ENCODE measurements at regions not wholly inside any gene's neighbourhood (a gene's known extent, or its start where the extent isn't known, plus 50 kb on each side); places are given as distances from the start of the nearest gene placed in this dataset.

GRCh38 chrY:8764184-8764583 lies 573.1 kb upstream of the TSPY4 start:
- TF ChIP-seq, protein P1, sequence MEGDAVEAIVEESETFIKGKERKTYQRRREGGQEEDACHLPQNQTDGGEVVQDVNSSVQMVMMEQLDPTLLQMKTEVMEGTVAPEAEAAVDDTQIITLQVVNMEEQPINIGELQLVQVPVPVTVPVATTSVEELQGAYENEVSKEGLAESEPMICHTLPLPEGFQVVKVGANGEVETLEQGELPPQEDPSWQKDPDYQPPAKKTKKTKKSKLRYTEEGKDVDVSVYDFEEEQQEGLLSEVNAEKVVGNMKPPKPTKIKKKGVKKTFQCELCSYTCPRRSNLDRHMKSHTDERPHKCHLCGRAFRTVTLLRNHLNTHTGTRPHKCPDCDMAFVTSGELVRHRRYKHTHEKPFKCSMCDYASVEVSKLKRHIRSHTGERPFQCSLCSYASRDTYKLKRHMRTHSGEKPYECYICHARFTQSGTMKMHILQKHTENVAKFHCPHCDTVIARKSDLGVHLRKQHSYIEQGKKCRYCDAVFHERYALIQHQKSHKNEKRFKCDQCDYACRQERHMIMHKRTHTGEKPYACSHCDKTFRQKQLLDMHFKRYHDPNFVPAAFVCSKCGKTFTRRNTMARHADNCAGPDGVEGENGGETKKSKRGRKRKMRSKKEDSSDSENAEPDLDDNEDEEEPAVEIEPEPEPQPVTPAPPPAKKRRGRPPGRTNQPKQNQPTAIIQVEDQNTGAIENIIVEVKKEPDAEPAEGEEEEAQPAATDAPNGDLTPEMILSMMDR (IDR thresholded peaks at IDR 0.05; ENCODE audit: borderline replicate concordance, control extremely low read depth, extremely low read depth, insufficient read depth, missing control alignments): no peak
- DNase-seq (ENCODE audit: low spot score): no peak
- in situ Hi-C loops (cut with MboI; ENCODE audit: low sequenced_read_pairs, unreplicated experiment): no loop called here

DNA sequence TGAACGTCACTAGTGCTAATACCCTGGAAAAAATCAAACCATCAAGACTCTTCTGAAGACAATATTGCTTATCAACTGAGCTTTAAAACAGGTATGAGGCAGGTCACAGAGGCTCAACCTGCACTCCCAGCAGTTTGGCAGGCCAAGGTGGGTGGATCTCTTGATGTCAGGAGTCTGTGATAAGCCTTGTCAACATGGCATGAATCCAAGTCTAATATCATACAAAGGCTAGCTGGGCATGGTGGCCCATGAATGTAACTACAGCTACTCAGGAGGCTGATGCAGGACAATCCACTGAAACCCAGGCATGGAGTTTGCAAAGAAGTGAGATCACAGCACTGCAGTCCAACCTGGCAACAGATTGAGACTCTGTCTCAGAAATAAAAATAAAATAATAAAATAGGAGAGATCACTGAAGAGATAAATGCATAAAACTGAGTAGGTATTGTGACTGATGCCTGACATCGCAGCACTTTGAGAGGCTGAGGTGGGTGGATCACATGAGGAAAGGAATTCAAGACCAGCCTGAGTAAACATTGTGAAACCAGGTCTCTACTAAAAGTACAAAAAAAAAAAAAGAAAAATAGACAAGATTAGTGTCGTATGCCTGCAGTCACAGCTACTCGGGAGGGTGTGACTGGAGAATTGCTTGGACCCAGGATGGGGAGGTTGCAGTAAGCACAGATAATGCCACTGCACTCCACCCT lies 555.9 kb upstream of the TSPY4 start:
- in situ Hi-C loops (cut with MboI; ENCODE audit: low sequenced_read_pairs, unreplicated experiment): no loop called here
- TF ChIP-seq, protein P1 (IDR thresholded peaks at IDR 0.05; ENCODE audit: borderline replicate concordance, control extremely low read depth, extremely low read depth, insufficient read depth, missing control alignments): no peak
- no peak for DNase-seq (ENCODE audit: low spot score)

- TF ChIP-seq, protein P1 (IDR thresholded peaks at IDR 0.05; ENCODE audit: borderline replicate concordance, control extremely low read depth, extremely low read depth, insufficient read depth, missing control alignments): no peak
- no peak for DNase-seq (ENCODE audit: low spot score)
- in situ Hi-C loops (cut with MboI; ENCODE audit: low sequenced_read_pairs, unreplicated experiment): no loop called here
Measured at GRCh38 chrY:8794561-8794960, 542.7 kb upstream of the TSPY4 start.

GRCh38 chrY:8804317-8804716 lies 532.9 kb upstream of the TSPY4 start:
- TF ChIP-seq, protein P1 (IDR thresholded peaks at IDR 0.05; ENCODE audit: borderline replicate concordance, control extremely low read depth, extremely low read depth, insufficient read depth, missing control alignments): no peak
- DNase-seq (ENCODE audit: low spot score): no peak
- in situ Hi-C loops (cut with MboI; ENCODE audit: low sequenced_read_pairs, unreplicated experiment): no loop called here

GRCh38 chrY:8807648-8808408 lies 529.4 kb upstream of the TSPY4 start:
- in situ Hi-C loops (cut with MboI; ENCODE audit: low sequenced_read_pairs, unreplicated experiment): no loop called here
- no peak for DNase-seq (ENCODE audit: low spot score)
- TF ChIP-seq, protein P1 (IDR thresholded peaks at IDR 0.05; ENCODE audit: borderline replicate concordance, control extremely low read depth, extremely low read depth, insufficient read depth, missing control alignments): no peak

DNA sequence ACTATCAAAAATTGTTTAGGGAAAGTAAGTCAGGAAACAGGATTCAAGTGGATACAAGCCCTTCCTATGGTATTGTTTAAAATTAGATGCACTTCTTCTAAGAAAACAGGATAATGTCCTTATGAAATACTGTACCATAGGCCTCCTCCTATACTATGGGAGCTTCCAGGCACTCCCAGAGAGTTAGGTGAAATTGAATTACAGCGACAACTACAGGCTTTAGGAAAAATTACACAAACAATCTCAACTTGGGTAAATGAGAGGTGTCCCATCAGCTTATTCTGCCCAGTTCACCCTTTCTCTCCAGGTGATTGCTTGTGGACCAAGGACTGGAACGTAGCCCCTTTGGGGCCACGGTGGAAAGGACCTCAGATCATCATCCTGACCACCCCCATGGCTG lies 528.7 kb upstream of the TSPY4 start:
- in situ Hi-C loops (cut with MboI; ENCODE audit: low sequenced_read_pairs, unreplicated experiment): no loop called here
- DNase-seq (ENCODE audit: low spot score): no peak
- TF ChIP-seq, protein P1 (IDR thresholded peaks at IDR 0.05; ENCODE audit: borderline replicate concordance, control extremely low read depth, extremely low read depth, insufficient read depth, missing control alignments): no peak
